ENCODE measurements at regions not wholly inside any gene's neighbourhood (a gene's known extent, or its start where the extent isn't known, plus 50 kb on each side); places are given as distances from the start of the nearest gene placed in this dataset.

GRCh38 chr4:14532436-14532835 is 469.8 kb upstream of the CPEB2 start:
- TF ChIP-seq CTCF (conservative IDR thresholded peaks at IDR 0.05): no peak
- TF ChIP-seq EZH2 (IDR thresholded peaks at IDR 0.05; ENCODE audit: low read depth): no peak
